Fibroblast of pulmonary artery (primary cell): ENCODE measurements at regions not wholly inside any gene's neighbourhood (a gene's known extent, or its start where the extent isn't known, plus 50 kb on each side); places are given as distances from the start of the nearest gene placed in this dataset.

Experiments
- DNase-seq: peaks from one replicate; pipeline ENCODE4 v3.0.0-alpha.2; 2010; ENCODE audit warnings: low read depth
- H3K4me3 ChIP-seq: replicated peaks from 2 replicates; pipeline ENCODE4 v1.5.1; 2011; ENCODE audit warnings: low read depth, mild to moderate bottlenecking, control low read depth, low read length, moderate library complexity
- CTCF ChIP-seq: IDR thresholded peaks from 2 replicates; pipeline ENCODE4 v1.5.1; 2011; ENCODE audit warnings: mild to moderate bottlenecking, control low read depth, low read length, inconsistent platforms; ENCODE audit errors: missing control alignments

GRCh38 chr18:29540548-29540947 is 1363.6 kb upstream of the CDH2 start:
- no peak for TF ChIP-seq CTCF
- no peak for DNase-seq
- H3K4me3 ChIP-seq, result no peak overlapping the region

DNA sequence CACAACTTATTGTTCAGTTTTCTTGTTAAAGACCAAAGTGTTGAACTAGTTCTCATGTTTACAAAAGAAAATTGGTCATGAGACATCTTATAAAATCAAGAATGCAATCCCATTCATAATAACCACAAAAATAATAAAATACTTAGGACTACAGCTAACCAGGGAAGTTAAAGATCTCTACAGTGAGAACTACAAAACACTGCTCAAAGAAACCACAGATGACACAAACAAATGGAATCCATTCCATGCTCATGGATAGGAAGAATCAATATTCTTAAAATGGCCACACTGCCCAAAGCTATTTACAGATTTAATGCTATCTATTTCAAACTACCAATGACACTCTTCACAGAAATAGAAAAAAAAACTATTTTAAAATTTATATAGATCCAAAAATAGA is 1354.8 kb upstream of the CDH2 start:
- H3K4me3 ChIP-seq, result no peak overlapping the region
- TF ChIP-seq CTCF, result no peak
- DNase-seq, result no peak

DNA sequence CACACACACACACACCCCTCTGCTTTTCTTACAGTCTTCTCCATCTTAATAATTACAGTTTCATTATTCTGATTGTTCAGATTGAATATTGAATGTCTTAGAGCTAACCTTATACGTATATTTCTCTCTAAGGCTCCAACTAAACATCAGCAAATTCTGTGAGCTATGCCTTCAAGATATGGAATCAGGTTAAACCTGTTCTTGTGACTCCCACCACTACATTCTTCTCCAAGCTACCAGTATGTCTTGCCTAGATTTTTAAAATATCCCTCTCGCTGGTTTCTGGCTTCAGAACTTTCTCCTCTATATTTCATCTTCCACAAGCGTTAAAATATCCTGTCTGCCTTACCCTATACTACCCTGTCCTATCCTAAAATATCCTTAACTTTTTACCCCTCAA is 1346.4 kb upstream of the CDH2 start:
- H3K4me3 ChIP-seq, result no peak overlapping the region
- TF ChIP-seq CTCF, result no peak
- DNase-seq, result no peak

DNA sequence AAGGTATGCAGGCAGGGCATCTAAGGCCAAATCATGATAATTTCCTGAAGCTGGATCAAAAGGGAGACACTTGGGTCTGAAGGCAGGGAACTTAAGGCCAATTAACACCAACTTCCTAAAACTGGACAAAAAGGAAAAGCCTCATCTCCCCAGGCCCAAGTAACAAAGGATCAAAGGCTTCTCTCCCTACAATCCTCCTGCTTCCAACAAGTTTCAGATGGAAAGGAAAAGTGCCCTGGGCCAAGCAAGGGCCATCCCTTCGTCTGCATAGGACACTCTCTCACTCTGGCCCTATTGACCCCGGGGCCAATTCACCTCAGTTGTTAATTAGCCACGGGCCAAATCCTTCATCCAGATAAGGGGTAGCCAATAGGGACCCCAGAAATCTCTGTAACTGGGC is 1335.8 kb upstream of the CDH2 start:
- no peak for TF ChIP-seq CTCF
- H3K4me3 ChIP-seq, result no peak overlapping the region
- DNase-seq, result no peak

DNA sequence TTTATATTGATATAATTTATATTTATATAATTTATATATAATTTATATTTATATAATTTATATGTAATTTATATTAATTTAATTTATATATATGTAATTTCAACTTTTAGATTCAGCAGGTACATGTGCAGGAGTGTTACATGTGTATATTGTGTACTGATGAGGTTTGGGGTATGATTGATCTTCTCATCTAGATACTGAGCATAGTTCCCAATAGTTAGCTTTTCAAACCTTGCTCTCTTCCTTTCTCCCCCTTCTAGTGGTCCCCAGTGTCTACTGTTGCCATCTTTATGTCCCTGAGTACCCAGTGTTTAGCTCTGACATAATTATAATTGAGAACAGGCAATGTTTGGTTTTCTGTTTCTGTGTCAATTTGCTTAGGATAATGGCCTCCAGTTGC is 1335.3 kb upstream of the CDH2 start:
- TF ChIP-seq CTCF, result no peak
- no peak for DNase-seq
- no peak overlapping the region for H3K4me3 ChIP-seq

DNA sequence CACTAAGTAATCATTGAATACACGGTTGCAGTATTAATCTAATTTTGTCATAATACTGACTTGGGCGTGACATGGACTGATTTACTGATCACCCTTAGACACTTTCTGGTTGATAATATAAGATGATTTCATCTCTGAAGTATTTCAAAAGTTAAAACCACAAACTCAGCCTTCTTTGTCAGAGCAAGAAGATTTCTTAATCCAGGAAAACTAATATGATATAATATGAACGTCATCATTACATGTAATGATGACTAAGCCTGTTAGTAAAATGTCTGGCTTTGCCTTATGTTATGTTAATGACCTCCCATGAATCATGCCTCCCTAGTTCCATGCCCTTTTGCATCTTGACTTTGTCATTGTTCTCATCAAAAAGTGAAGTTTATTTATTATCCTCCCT is 1325.0 kb upstream of the CDH2 start:
- DNase-seq, result peak; percentile 79
- TF ChIP-seq CTCF, result no peak
- no peak overlapping the region for H3K4me3 ChIP-seq

- no peak for TF ChIP-seq CTCF
These were observed 1319.3 kb upstream of the CDH2 start for GRCh38 chr18:29496152-29496680.

More at GRCh38 chr18:29496152-29496680, 1319.3 kb upstream of the CDH2 start:
- DNase-seq, result peak; percentile 57
- H3K4me3 ChIP-seq, result no peak overlapping the region
